ENCODE measurements at regions not wholly inside any gene's neighbourhood (a gene's known extent, or its start where the extent isn't known, plus 50 kb on each side); places are given as distances from the start of the nearest gene placed in this dataset.

DNA sequence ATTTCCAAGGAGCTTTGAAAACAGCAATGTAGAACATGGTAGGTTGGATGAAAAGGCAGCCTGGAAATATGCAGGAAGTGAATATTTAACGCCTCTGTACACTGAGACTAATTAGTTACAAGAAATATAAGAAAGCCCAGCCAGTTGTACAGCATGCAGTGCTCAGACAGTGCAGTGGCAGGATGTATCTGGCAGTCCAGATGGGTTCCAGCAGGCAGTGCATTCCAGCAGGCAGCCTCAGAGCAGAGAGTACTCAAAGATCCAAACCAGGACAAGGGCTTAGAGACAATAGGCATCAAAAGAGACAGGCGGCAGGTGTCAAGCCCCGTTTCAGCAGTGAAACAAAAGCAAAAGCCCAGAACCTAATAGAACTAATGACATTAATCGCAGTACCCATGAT is 2776.3 kb downstream of the PCDH9 start:
- DNase-seq (ENCODE audit: low read depth) = no peak

DNA sequence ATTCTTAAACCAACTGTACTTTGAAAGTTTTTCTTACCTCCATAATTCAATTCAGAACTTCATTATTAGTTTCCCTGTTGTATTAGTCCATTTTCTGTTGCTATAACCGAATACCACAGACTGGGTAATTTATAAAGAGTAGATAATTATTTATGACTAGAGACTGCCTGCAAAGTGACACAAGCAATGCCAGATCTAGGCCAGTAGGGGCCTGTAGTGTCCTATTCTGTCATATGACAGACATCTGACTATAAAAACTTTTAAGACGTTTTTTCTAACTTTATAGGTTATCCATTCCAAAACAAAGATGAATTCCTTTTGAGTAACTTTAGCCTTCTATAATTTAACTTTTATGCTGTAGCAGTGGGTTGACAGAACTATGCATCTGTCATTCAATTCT is 2783.8 kb downstream of the PCDH9 start:
- DNase-seq (ENCODE audit: low read depth) = no peak

DNA sequence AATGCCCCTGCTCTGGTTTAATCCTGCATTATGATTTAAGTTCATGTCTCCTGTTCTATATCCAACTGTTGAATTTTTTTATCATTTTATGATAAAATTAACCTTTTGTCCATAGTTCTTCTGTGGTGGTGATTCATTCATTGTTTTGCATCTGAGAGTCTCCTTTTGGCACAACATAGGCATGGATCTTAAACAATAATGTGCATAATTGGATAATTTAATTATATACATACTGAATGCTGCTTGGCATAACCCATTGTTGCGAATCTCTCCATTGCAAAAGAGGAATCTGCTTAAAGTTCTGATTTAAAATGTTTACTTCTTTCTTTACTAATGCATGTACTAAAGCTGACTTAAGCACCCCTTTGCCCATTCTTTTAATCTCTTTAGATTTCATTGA is 2788.4 kb downstream of the PCDH9 start:
- DNase-seq (ENCODE audit: low read depth) = no peak

DNA sequence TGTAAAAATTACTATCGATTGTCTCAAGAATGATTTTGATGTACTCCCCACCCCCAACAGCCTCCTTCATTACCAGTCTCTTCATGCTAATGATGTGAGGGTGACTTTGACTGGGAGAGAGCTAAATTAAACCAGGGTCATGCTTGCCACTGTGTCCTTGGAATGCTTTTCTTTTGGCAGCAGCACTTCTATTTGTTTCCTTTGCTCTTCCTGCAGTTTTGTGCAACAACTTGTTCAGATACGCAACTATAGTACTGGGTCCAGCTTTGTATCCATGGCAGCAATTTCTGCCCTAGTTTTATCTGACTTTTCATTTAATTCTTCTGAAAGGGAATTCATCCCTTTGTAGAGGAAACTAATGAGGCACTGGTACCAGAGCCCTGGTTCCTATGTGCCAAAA is 2792.1 kb downstream of the PCDH9 start:
- no peak for DNase-seq (ENCODE audit: low read depth)

DNA sequence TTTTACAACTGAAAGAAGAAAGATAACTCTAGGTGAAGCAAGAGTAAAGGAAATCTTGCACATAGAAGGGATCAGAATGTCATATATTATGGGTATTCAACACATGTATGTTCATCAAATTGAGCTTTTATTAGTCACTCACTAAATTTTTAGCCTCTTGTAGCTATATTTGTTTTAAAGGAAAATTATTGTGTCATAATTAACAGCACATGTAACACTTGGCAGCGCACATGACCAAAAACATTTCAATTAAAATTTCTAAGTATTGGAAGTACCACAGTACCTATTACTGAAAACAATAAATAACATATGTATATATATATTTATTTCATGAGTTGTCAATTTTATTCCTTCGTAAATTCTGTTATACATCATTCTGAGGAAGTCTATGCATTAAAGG is 2800.4 kb downstream of the PCDH9 start:
- no peak for DNase-seq (ENCODE audit: low read depth)

DNA sequence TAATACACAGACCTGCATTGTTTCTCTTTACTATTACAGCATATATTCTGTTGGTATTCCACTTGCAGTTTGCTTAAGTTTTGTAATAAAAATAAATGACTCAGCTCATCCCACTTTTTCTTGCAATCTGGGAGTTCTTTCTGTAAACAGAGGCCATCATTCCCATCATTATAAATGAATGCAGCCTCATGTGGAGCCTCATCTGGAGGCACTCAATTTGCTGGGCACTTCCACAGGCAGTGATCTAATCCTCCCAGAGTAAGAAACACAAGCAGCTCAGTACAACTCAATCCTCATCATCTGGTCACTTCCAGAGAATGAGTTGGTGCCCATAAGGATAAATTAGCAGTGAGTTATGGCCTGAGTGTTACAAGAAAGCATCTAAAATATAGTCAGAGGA is 2801.9 kb downstream of the PCDH9 start:
- DNase-seq (ENCODE audit: low read depth) = no peak

DNA sequence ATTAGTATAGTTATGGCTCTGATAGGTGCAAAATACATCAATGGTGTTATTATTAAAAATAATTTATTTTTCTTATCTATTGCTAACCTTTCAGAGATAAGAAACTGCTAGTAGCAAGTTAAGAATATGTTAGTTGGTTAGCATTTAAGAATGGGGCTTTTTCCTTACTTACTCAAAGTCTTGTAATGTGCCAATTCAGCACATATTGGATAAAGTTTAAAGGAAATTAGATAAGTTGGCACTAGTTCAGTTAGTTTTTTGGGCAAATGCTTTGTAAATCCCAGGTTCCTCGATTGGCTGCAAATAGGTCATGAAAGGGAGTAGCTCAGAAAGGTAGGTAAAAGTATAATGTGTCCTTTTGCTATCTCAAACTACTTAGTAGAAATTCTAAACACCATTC is 2806.7 kb downstream of the PCDH9 start:
- DNase-seq (ENCODE audit: low read depth) = no peak

DNA sequence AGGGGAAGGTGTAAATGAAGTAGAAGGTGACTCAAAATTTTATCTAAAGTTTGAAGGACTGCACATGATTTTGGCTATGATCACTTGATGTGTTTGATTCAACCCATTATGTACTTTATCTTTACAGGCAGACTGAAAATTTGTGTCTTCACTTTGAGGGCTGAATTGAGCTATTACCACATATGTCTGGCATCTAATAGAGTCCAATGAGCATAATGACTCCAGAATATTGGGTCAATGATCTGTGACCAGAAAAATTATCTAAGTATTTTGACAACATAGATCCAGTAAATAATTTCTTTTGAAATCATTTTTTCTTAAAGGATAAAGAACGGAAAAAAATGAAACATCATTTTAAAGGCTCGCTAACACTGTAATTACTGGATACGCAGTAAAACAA is 2810.0 kb downstream of the PCDH9 start:
- no peak for DNase-seq (ENCODE audit: low read depth)

DNA sequence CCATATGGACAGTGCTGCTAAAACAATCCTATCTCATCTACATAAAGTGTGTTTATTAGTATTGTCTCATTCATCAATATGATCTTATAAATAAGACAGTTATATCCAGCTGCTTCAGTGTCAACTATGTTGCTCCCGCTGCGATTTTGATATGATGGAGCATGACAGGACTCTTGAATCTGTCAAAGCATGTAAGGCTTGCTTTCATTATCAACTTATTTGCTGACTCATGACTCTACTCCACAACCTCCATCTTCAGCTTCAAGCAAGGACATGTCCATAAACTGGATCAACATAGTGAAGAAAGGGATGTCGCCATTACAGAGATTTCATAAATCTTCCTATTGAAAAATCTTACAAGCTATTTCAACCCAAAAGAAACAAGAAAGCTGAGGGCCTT is 2812.6 kb downstream of the PCDH9 start:
- DNase-seq (ENCODE audit: low read depth) = no peak

DNA sequence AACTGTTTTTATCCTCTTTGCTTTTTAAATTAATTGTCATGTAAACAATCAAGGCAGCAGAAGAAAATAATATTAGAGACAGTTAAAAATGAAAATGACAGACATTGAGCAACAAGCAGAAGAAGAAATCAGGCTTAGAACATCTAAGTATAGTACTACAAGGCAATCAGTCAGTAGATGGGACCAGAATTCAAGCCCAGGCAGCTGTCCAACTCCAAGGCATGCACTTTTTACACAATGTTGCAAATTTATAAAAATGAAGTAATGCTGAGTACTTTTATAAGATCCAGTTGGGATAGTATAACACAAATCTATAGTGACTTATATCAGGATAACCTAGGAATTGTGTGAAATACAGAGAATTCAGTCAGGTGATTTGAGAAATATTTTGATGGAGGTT is 2815.8 kb downstream of the PCDH9 start:
- no peak for DNase-seq (ENCODE audit: low read depth)

DNA sequence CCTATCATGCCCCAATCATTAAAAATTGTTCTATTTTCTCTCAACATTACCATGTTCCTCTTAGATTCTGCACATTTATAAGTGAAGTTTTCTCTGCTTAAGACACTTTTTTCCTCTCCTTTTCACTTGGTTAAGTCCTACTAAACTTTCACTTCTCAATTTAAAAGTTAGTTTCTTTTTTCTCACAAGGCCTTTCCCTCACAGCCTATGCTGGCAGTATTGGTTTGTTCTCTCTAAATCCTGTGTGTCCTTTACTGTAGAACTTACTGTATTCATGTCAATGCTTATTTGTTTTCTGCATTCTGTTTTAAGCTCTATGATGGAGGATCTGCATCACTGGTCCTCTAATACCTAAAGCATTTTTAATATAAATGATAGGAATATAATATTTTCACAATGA is 2816.6 kb downstream of the PCDH9 start:
- no peak for DNase-seq (ENCODE audit: low read depth)

DNA sequence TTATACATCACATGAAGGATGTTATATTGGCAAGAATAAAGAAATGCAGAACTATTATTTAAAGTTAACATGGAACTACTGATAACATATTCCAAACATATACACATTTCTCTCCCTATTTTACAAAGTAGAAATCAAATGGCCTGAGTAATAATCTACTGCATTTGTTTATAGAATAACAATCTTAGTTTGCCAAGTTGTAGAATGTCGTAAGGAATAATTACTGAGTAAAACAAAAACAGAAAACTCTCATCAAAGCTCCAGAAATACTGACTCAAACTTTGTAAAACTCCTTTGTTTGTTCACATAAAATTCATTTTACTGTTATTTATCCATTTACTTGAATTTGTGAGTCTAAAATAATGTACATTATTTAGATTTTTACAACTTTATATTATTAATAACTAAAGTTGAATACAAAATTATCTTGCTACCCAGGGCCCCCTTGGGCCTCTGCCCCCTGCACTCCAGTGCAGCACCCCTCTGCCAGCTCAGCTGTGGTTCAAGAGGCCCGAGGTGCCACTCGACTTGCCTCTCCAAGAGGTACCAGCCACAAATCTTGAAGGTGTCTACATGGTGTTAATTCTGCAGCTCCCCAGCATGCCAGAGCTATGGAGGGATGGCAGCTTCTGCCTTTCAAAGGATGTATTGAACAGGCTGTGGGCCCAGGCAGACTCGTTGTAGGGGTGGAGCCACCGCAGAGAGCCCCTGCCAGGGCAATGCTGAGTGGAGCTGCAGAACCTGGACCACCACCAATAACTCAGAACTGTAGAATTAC is 2819.7 kb downstream of the PCDH9 start:
- DNase-seq (ENCODE audit: low read depth) = no peak

DNA sequence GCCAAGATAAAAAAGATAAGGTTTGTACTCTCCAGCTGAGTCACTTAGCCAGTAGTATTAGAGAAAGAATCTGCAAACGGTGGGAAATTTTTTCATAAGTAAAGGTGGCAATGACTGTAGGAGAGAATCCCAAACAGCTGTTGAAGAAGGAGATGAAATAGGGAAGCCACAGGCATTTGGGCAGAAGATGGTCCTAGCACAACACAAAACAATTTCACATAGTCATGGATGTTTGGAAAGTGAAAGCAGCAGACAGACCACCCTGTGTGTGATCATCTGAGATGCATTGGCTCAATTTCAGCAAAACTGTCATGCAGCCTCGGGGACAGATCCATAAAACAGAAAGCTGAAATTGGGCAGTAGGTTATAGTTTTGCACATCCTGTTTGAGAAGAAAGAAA is 2832.4 kb downstream of the PCDH9 start:
- DNase-seq (ENCODE audit: low read depth) = no peak

DNA sequence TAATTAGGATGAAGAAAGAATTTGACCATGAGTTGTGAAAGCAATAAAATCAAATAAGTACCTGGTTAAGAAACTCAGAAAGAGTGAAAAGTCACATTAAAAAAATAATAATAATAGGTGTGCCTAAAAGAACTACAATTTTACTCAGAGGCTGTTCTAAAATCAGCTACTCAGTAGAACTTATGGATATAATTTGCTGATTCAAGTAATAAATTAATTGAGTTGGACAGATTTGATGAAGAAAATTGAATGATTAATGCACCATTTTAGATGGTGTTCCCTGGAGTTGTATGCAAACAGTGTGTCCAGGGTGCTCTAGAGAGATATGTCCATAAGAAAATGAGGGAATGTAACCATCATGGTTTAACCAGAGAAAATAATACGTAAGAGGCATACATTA is 2852.5 kb downstream of the PCDH9 start:
- DNase-seq (ENCODE audit: low read depth) = no peak

DNA sequence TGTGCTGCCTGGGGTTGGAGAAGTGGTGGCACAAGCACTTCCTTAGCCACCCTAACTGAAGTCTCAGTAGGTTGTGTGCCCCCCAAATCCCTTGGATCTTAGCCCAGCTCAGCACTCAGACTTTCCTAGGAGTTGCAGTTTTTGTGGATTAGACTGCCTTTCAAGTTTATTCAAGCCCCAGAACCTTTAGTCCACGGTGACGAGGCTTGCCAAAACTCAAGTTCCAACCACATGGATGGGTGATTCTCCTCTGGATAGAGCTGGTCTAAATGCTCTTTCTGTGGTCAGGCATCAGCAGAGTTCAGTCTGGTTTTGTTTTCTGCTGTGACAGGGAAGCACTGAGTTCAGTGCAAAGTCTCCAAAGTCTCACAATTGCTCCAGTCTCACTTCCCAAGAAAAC is 2858.7 kb downstream of the PCDH9 start:
- DNase-seq (ENCODE audit: low read depth) = no peak

DNA sequence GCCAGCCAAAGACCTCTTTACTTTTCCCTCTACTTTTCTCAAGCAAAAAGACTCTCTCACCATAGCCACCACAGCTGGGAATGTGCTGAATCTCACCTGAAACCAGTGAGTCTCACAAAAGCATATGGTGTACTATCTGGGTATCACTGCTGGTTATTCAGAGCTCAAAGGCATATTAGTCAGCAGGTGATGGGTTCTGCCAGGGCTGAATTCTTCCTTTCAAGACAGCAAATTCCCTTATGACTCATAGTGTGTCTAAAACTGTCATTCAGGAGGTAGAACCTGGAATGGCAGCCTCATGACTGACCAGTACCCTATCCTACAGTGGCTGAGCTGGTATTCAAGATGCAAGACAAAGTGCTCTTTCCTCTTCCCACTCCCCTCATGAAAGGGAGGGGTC is 2859.1 kb downstream of the PCDH9 start:
- no peak for DNase-seq (ENCODE audit: low read depth)

DNA sequence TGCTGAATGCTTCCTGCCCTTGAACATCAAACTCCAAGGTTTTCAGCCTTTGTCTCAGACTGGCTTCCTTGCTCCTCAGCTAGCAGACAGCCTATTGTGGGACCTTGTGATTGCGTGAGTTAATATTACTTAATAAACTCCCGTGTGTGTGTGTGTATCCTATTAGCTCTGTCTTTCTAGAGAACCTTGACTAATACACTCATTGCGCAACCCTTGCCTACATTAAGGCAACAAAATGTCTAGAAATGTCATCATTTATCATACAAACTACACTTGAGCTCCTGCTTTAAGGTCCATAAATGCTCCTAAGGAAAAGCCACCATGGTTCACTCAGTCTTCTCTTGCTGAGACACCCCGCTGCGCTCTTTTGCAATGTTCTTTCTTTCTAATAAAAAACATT is 2861.0 kb downstream of the PCDH9 start:
- DNase-seq (ENCODE audit: low read depth) = no peak

DNA sequence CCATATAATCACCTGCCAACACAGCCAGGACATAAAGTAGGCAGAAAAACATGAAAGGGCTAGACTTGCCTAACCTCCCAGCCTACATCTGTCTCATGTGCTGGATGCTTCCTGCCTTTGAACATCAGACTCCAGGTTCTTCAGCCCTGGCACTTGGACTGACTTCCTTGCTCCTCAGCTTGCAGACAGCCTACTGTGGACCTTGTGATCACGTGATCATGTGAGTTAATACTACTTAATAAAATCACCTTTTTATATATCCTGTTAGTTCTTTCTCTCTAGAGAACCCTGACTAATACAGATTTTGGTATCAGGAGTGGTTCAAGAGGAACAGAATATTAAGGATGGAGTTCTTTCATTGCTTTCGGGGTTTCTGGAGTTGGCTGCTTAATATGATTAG is 2867.6 kb downstream of the PCDH9 start:
- no peak for DNase-seq (ENCODE audit: low read depth)

DNA sequence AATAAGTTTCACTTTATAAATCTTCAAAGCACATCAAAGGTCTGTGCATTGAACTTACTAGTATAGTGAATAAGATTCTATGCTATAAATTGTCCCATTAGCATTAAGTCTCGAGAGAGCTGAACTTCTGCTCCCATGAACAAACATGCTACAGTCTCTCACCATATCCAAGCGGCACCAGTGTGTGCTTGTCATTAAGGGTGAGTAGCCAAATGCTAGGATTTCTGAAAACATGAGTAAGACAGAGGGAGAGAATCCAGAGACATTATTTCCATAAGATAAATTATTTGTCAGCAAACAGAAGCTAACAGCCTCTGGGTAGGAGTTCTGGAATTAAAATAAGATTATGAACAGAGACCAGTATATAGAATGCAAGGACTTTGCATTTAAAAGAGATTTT is 2882.5 kb downstream of the PCDH9 start:
- no peak for DNase-seq (ENCODE audit: low read depth)

DNA sequence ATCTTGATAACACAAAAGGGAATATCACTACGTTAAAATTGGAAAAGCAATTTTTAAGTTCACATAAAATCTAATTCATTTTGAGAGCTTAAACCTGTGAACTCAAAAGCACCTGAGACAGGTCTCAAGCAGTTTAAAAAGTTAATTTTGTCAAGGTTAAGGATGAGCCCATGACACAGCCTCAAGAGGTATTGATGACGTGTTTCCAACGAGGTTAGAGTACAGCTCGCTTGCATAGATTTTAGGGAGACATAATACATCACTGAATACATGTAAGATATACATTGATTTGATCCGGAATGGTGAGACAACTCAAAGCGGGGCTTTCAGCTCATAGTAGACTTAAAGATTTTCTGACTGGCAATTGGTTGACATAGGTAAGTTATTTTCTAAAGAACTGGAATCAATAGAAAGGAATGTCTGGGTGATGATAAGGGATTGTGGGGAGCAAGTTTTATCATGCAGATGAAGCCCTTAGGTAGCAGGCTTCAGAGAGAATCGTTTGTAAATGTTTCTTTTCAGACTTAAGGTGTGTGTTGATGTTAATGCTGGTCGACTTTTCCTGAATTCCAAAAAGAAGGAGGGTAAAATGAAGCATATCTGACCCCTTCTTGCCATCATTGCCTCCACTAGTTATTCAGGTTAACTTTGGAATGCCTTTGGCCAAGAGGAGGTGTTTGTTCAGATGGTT is 2890.6 kb downstream of the PCDH9 start:
- DNase-seq (ENCODE audit: low read depth) = no peak

DNA sequence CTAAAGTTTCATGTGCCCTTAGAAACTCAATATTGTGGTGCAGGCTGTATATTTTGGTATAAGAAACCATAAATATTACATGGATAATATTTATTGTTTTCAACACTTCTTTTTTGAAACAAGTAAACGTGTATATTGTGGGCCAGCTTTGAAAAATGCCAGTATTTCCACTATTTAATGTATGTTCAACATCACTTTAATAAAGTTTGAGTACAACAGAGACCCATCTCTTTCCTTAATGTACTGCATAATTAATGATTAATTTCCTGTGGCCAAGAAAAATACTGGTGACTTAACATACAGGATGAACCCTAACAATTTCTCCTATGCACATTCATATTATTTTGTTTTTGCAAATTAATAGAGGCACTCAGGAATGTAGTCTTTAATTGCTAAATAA is 2891.5 kb downstream of the PCDH9 start:
- DNase-seq (ENCODE audit: low read depth) = no peak

DNA sequence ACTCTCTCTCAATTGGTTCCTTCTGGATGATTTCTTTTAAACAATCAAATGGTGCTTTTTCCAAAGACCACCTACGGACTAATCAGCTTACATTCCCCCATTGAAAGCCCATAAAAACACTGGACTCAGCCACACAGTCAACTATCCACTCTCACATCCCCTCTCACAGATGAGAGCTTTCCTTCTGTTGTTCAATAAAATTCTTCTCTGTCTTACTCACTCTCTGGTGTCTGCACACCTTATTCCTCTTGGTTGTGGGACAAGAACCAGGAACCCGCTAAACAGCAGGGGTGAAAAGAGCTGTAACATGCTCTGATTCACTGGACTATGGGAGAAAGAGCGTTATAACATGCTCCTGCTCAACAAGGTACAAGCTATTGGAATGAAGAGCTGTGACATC is 2896.2 kb downstream of the PCDH9 start:
- no peak for DNase-seq (ENCODE audit: low read depth)

DNA sequence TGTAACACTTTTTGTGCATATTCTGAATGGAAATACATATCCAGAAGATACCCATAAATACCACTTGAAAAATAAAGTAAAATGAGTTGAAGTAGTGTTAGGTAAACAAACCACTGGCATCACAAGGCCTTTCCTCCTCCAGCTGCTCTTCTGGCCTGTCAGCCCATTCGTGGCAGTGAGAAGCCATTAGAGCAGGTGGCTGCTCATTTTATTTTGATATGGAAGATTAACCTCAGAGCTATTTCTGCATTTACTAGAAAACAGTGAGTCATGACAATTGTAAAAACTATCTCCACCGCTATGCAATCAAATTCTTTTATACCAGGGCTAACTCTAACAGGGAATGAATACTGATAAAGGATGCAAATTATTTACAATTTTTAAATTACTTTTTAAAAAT is 2898.1 kb downstream of the PCDH9 start:
- no peak for DNase-seq (ENCODE audit: low read depth)

Measured in Daoy (cell line).